Inflammatory macrophage (primary cell): ENCODE measurements at regions not wholly inside any gene's neighbourhood (a gene's known extent, or its start where the extent isn't known, plus 50 kb on each side); places are given as distances from the start of the nearest gene placed in this dataset.

ENCODE experiments used
- DNase-seq, 2 donors: peaks; one replicate each; pipeline ENCODE4 v3.0.0-alpha.2; 2020 to 2022

GRCh38 chr15:93617443-93617842, 528.4 kb upstream of the RGMA start:
- DNase-seq, result no peak

- no peak for DNase-seq
Observed at GRCh38 chr15:93614386-93615104, 525.5 kb upstream of the RGMA start.

GRCh38 chr15:93613386-93613785, 524.4 kb upstream of the RGMA start:
- DNase-seq, result no peak

GRCh38 chr15:93612953-93613352, 523.9 kb upstream of the RGMA start:
- no peak for DNase-seq

GRCh38 chr15:93610944-93611343, 521.9 kb upstream of the RGMA start:
- no peak for DNase-seq

- DNase-seq, result no peak
Observed at GRCh38 chr15:93608643-93609148, 519.7 kb upstream of the RGMA start.

GRCh38 chr15:93603550-93603949, 514.5 kb upstream of the RGMA start:
- DNase-seq, result no peak

GRCh38 chr15:93587059-93587521, 498.1 kb upstream of the RGMA start:
- DNase-seq, result no peak

- DNase-seq, result no peak
Observed at GRCh38 chr15:93585012-93585411, 496.0 kb upstream of the RGMA start.

GRCh38 chr15:93583968-93584367, 495.0 kb upstream of the RGMA start:
- no peak for DNase-seq

- no peak for DNase-seq
Observed at GRCh38 chr15:93583552-93583951, 494.5 kb upstream of the RGMA start.

- no peak for DNase-seq
Observed at GRCh38 chr15:93570527-93570926, 481.5 kb upstream of the RGMA start.

- no peak for DNase-seq
Observed at GRCh38 chr15:93566762-93567161, 477.8 kb upstream of the RGMA start.

GRCh38 chr15:93565201-93565600, 476.2 kb upstream of the RGMA start:
- no peak for DNase-seq

GRCh38 chr15:93563218-93563617, 474.2 kb upstream of the RGMA start:
- DNase-seq, result no peak

GRCh38 chr15:93562395-93563123, 473.5 kb upstream of the RGMA start:
- no peak for DNase-seq

- DNase-seq, result no peak
Observed at GRCh38 chr15:93557696-93558095, 468.7 kb upstream of the RGMA start.

- DNase-seq, result no peak
Observed at GRCh38 chr15:93553167-93553935, 464.3 kb upstream of the RGMA start.

GRCh38 chr15:93543093-93543492, 454.1 kb upstream of the RGMA start:
- DNase-seq, result no peak

- DNase-seq, result no peak
Observed at GRCh38 chr15:93527374-93528050, 438.5 kb upstream of the RGMA start.

- DNase-seq, result no peak
Observed at GRCh38 chr15:93524432-93524831, 435.4 kb upstream of the RGMA start.

- no peak for DNase-seq
Observed at GRCh38 chr15:93523481-93523880, 434.5 kb upstream of the RGMA start.

- no peak for DNase-seq
Observed at GRCh38 chr15:93520206-93520605, 431.2 kb upstream of the RGMA start.
